SK-N-SH (cell line): ENCODE measurements at regions not wholly inside any gene's neighbourhood (a gene's known extent, or its start where the extent isn't known, plus 50 kb on each side); places are given as distances from the start of the nearest gene placed in this dataset.

ENCODE experiments used
- CTCF ChIA-PET: fragments of 300-600, 350-600 bp; formaldehyde crosslinking; extraction: SDS; loops from one replicate; lab custom pipeline; 2021; lab: Yijun Ruan, JAX
- POLR2A ChIA-PET: fragments of 350-600 bp; sonication (Branson Sonifier 250); formaldehyde crosslinking; extraction: SDS; loops from one replicate; lab custom pipeline; 2020; ENCODE audit warnings: antibody characterized with exemption, inconsistent platforms; lab: Yijun Ruan, JAX
- DNase-seq: peaks from one replicate; pipeline ENCODE4 v3.0.0; 2012
- H2AFZ ChIP-seq: fragments of 200-600 bp; sonication (generic); 2 replicates; pipeline ENCODE4 v1.8.1; 2016; ENCODE audit warnings: antibody characterized with exemption, mild to moderate bottlenecking, low read depth
- H3F3A ChIP-seq: fragments of 200-600 bp; sonication (generic); replicated peaks from 2 replicates; pipeline ENCODE3; 2016; ENCODE audit warnings: antibody characterized with exemption, mild to moderate bottlenecking; ENCODE audit not compliant: insufficient read depth
- H3K27ac ChIP-seq, 2 experiments: fragments of 200-500 bp in 1 of 2; fragments of 200-600 bp in 1 of 2; sonication (Bioruptor generic) in 1 of 2; sonication (generic), shearing (Covaris generic) in 1 of 2; 2 replicates each; pipeline versions ENCODE4 v1.5.1 to v1.6.1; 2014 to 2016; ENCODE audit warnings: low read depth in 2 of 2, inconsistent platforms in 1 of 2, low read length in 1 of 2, mild to moderate bottlenecking in 1 of 2, mixed read lengths in 1 of 2
- H3K27me3 ChIP-seq: fragments of 200-600 bp; sonication (generic), shearing (Covaris generic); 2 replicates; pipeline ENCODE4 v1.6.1; 2016; ENCODE audit warnings: mixed run types; ENCODE audit not compliant: insufficient read depth
- H3K36me3 ChIP-seq, 2 experiments: fragments of 200-500 bp in 1 of 2; fragments of 200-600 bp in 1 of 2; sonication (Bioruptor generic) in 1 of 2; sonication (generic) in 1 of 2; replicated peaks in 1 of 2; 2 replicates each; pipeline versions ENCODE3 to v1.5.1; 2014 to 2016; ENCODE audit warnings: low read length in 1 of 2, mild to moderate bottlenecking in 1 of 2; ENCODE audit not compliant: insufficient read depth in 2 of 2, control insufficient read depth in 1 of 2
- H3K4me1 ChIP-seq, 2 experiments: fragments of 200-500 bp in 1 of 2; fragments of 200-600 bp in 1 of 2; sonication (Bioruptor generic) in 1 of 2; sonication (generic), shearing (Covaris generic) in 1 of 2; 2 replicates each; pipeline versions ENCODE4 v1.5.1 to v1.6.1; 2014 to 2016; ENCODE audit warnings: low read depth in 1 of 2, low read length in 1 of 2, mixed run types in 1 of 2; ENCODE audit not compliant: insufficient read depth in 2 of 2, control insufficient read depth in 1 of 2
- H3K4me2 ChIP-seq: fragments of 200-600 bp; sonication (generic), shearing (Covaris generic); 2 replicates; pipeline ENCODE4 v1.6.1; 2017; ENCODE audit warnings: mixed run types
- H3K4me3 ChIP-seq, 2 experiments: fragments of 200-500 bp in 1 of 2; fragments of 200-600 bp in 1 of 2; sonication (Bioruptor generic) in 1 of 2; sonication (generic), shearing (Covaris generic) in 1 of 2; 2 replicates each; pipeline versions ENCODE4 v1.5.1 to v1.8.1; 2014 to 2016; ENCODE audit warnings: low read depth in 2 of 2, inconsistent platforms in 1 of 2, low read length in 1 of 2, mild to moderate bottlenecking in 1 of 2, mixed read lengths in 1 of 2, moderate library complexity in 1 of 2
- H3K79me2 ChIP-seq: fragments of 200-600 bp; sonication (generic); 2 replicates; pipeline ENCODE4 v1.8.1; 2017; ENCODE audit warnings: mild to moderate bottlenecking; ENCODE audit not compliant: insufficient read depth
- H3K9ac ChIP-seq: fragments of 200-600 bp; sonication (generic); 2 replicates; pipeline ENCODE4 v1.6.1; 2017; ENCODE audit warnings: mixed run types
- H3K9me2 ChIP-seq: fragments of 200-600 bp; sonication (generic); 2 replicates; pipeline ENCODE4 v1.6.1; 2017; ENCODE audit warnings: mixed run types
- H3K9me3 ChIP-seq: fragments of 200-600 bp; sonication (generic); 2 replicates; pipeline ENCODE4 v1.6.1; 2017; ENCODE audit warnings: mixed run types, mild to moderate bottlenecking, moderate library complexity
- H4K20me1 ChIP-seq: fragments of 200-600 bp; sonication (generic); 2 replicates; pipeline ENCODE4 v1.6.1; 2017; ENCODE audit warnings: mild to moderate bottlenecking, mixed run types; ENCODE audit not compliant: insufficient read depth
- EP300 ChIP-seq, 2 experiments: IDR thresholded peaks; 2 replicates each; pipeline versions ENCODE4 v1.4.0 to v1.6.1; 2012; ENCODE audit warnings: borderline replicate concordance in 1 of 2, low read depth in 1 of 2, low read length in 1 of 2
- FOSL2 ChIP-seq: IDR thresholded peaks from 2 replicates; pipeline ENCODE4 v1.4.0; 2012; ENCODE audit warnings: low read depth, mild to moderate bottlenecking, moderate library complexity, borderline replicate concordance
- MAX ChIP-seq: IDR thresholded peaks from 2 replicates; pipeline ENCODE4 v1.4.0; 2012; ENCODE audit warnings: low read depth
- NRF1 ChIP-seq: IDR thresholded peaks from 2 replicates; pipeline ENCODE4 v1.6.1; 2012; ENCODE audit warnings: low read depth, mild to moderate bottlenecking, low read length
- PBX3 ChIP-seq: IDR thresholded peaks from 2 replicates; pipeline ENCODE4; 2012
- POLR2AphosphoS5 ChIP-seq: IDR thresholded peaks from 2 replicates; pipeline ENCODE4 v1.6.1; 2012; ENCODE audit warnings: low read depth, low read length
- REST ChIP-seq: IDR thresholded peaks from 2 replicates; pipeline ENCODE4 v1.6.1; 2012; ENCODE audit warnings: mild to moderate bottlenecking, low read depth, low read length, moderate library complexity
- RXRA ChIP-seq: IDR thresholded peaks from 2 replicates; pipeline ENCODE4 v1.4.0; 2012; ENCODE audit warnings: low read depth, mild to moderate bottlenecking, borderline replicate concordance
- SIN3A ChIP-seq: IDR thresholded peaks from 2 replicates; pipeline ENCODE4 v1.6.1; 2012; ENCODE audit warnings: low read depth, mild to moderate bottlenecking, low read length, moderate library complexity, borderline replicate concordance
- SMC3 ChIP-seq: IDR thresholded peaks from 2 replicates; pipeline ENCODE4 v1.6.1; 2012; ENCODE audit warnings: low read depth, low read length, improper control_type of control experiment
- TCF12 ChIP-seq: IDR thresholded peaks from 2 replicates; pipeline ENCODE4 v1.4.0; 2012
- USF2 ChIP-seq: fragments of 150-350 bp; IDR thresholded peaks from 2 replicates; pipeline ENCODE4 v1.6.1; 2017; ENCODE audit warnings: antibody characterized with exemption, low read length, low read depth, borderline replicate concordance
- ZBTB33 ChIP-seq: IDR thresholded peaks from 2 replicates; pipeline ENCODE4 v1.4.0; 2012; ENCODE audit warnings: low read depth, borderline replicate concordance
- WGBS: methylation state at CpG from one replicate; pipeline ENCODE4 v1.1.6; 2017; ENCODE audit warnings: low lambda C conversion rate; 5-methylcytosine and 5-hydroxymethylcytosine counted together

- DNase-seq = no peak
- Histone ChIP-seq H3K9ac (no peak overlapping the region), H3K4me1 (peaks cover 0 to 13% of the 10 kb centered on the region in 2 experiments; a peak in 1 of 4 replicates), H3K4me2 (no peak overlapping the region), H3K79me2 (no peaks in the 10 kb centered on the region), H3K27me3 (no peaks in the 10 kb centered on the region), H4K20me1 (no peaks in the 10 kb centered on the region), H3K36me3 (no peaks in the 10 kb centered on the region), H3K9me3 (no peaks in the 10 kb centered on the region), H2AFZ (no peak overlapping the region), H3K4me3 (no peak overlapping the region), H3K27ac (peak overlapping the region; percentile 3 to 52; a peak in 3 of 4 replicates), H3F3A (peaks cover 14% of the 10 kb centered on the region), H3K9me2 (no peaks in the 10 kb centered on the region)
- CTCF ChIA-PET = no interaction called here
- WGBS = 77% methylated on average over 3 of the region's 3 CpGs
- POLR2A ChIA-PET = no interaction called here
- TF ChIP-seq POLR2AphosphoS5 = no peak
- no peak for TF ChIP-seq FOSL2
- no peak for TF ChIP-seq NRF1
- TF ChIP-seq SIN3A = no peak
- no peak for TF ChIP-seq RXRA
- TF ChIP-seq PBX3 = no peak
- TF ChIP-seq REST = no peak
- no peak for TF ChIP-seq ZBTB33
- TF ChIP-seq TCF12 = no peak
- no peak for TF ChIP-seq EP300 (IDR thresholded peaks at IDR 0.05; ENCODE audit: borderline replicate concordance in 1 of 2, low read depth in 1 of 2, low read length in 1 of 2)
- TF ChIP-seq MAX = no peak
- no peak for TF ChIP-seq USF2
- TF ChIP-seq SMC3 = no peak
Observed at GRCh38 chr12:19694627-19695026, 255.3 kb downstream of the AEBP2 start.
